Activated naive CD4-positive, alpha-beta T cell treated with anti-CD3 and anti-CD28 coated beads for 36 hours (primary cell): ENCODE measurements at regions not wholly inside any gene's neighbourhood (a gene's known extent, or its start where the extent isn't known, plus 50 kb on each side); places are given as distances from the start of the nearest gene placed in this dataset.
"Not testable (repeated sequence)": the region's sequence is repeated elsewhere in the genome, so short reads cannot be mapped to it uniquely, and the experiment has no call there.

Experiments
- CTCF ChIA-PET: fragments of 350-600 bp; sonication (Branson Sonifier 250); formaldehyde crosslinking; loops from one replicate; lab custom pipeline; 2021; ENCODE audit warnings: antibody characterized with exemption; lab: Charles Lee
- DNase-seq: peaks from one replicate; pipeline ENCODE4 v3.0.0-alpha.2; 2020
- H3K27ac Mint-ChIP-seq: one replicate; pipeline ENCODE4 v1.8.0; 2021; ENCODE audit warnings: mild to moderate bottlenecking, mixed read lengths
- H3K27me3 Mint-ChIP-seq: one replicate; pipeline ENCODE4 v1.8.0; 2021; ENCODE audit warnings: low read depth, mixed read lengths
- H3K36me3 Mint-ChIP-seq: one replicate; pipeline ENCODE4 v1.8.0; 2021; ENCODE audit warnings: low read depth, mixed read lengths
- H3K4me1 Mint-ChIP-seq: one replicate; pipeline ENCODE4 v1.8.0; 2021; ENCODE audit warnings: low read depth, mixed read lengths
- H3K4me3 Mint-ChIP-seq: one replicate; pipeline ENCODE4 v1.8.0; 2021; ENCODE audit warnings: mild to moderate bottlenecking, moderate library complexity, mixed read lengths
- H3K9me3 Mint-ChIP-seq: one replicate; pipeline ENCODE4 v1.8.0; 2021; ENCODE audit warnings: mixed read lengths
- intact Hi-C: fragments of 100-400 bp; cut with micrococcal nuclease; formaldehyde crosslinking; loops from one replicate; pipeline ENCODE4 v1.15.1; 2023

DNA sequence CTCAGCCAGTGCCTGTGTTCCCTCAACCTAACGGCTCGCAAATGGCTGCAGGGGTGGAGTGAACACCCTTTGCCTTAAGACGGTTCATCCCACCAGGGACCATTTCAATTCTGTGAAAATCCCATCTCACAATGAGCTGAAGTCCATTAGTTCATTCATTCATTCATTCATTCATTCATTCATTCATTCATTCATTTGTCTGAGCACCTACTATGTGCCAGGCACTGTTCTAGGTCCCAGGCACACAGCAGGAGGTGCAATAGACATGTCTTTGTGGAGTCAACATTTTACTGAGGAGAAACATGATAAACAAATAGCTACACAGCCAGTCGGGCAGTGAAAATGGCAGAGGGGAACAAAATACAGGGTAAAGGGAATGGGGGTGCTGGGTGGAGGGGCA is 618.8 kb downstream of the MATN1 start:
- no peak overlapping the region for H3K27ac Mint-ChIP-seq
- peaks cover 21% of the 10 kb centered on the region for H3K27me3 Mint-ChIP-seq
- CTCF ChIA-PET = no interaction called here
- no peaks in the 10 kb centered on the region for H3K36me3 Mint-ChIP-seq
- no peak overlapping the region for H3K4me3 Mint-ChIP-seq
- H3K4me1 Mint-ChIP-seq = no peaks in the 10 kb centered on the region
- H3K9me3 Mint-ChIP-seq = no peaks in the 10 kb centered on the region
- intact Hi-C loops = no loop called here
- no peak for DNase-seq

GRCh38 chr1:30103708-30104411 is 619.5 kb downstream of the MATN1 start:
- Mint-ChIP-seq H3K9me3 (no peaks in the 10 kb centered on the region), H3K27ac (no peak overlapping the region), H3K27me3 (peaks cover 18% of the 10 kb centered on the region), H3K36me3 (no peaks in the 10 kb centered on the region), H3K4me1 (no peaks in the 10 kb centered on the region), H3K4me3 (no peak overlapping the region)
- DNase-seq = no peak
- CTCF ChIA-PET = no interaction called here
- intact Hi-C loops = no loop called here

GRCh38 chr1:30102605-30103004 is 620.8 kb downstream of the MATN1 start:
- Mint-ChIP-seq H3K27ac (no peak overlapping the region), H3K36me3 (no peaks in the 10 kb centered on the region), H3K4me3 (no peak overlapping the region), H3K27me3 (peaks cover 13% of the 10 kb centered on the region), H3K4me1 (no peaks in the 10 kb centered on the region), H3K9me3 (no peaks in the 10 kb centered on the region)
- CTCF ChIA-PET = no interaction called here
- no peak for DNase-seq
- intact Hi-C loops = no loop called here

GRCh38 chr1:30101487-30102227 is 621.7 kb downstream of the MATN1 start:
- Mint-ChIP-seq H3K4me1 (no peaks in the 10 kb centered on the region), H3K9me3 (no peaks in the 10 kb centered on the region), H3K27me3 (peaks cover 4% of the 10 kb centered on the region), H3K27ac (no peak overlapping the region), H3K4me3 (no peak overlapping the region), H3K36me3 (no peaks in the 10 kb centered on the region)
- CTCF ChIA-PET = no interaction called here
- no peak for DNase-seq
- intact Hi-C loops = no loop called here

- DNase-seq = no peak
- intact Hi-C loops = no loop called here
- H3K27ac Mint-ChIP-seq = no peak overlapping the region
- CTCF ChIA-PET = no interaction called here
- H3K27me3 Mint-ChIP-seq = peaks cover 4% of the 10 kb centered on the region
- no peak overlapping the region for H3K4me3 Mint-ChIP-seq
- no peaks in the 10 kb centered on the region for H3K9me3 Mint-ChIP-seq
- no peaks in the 10 kb centered on the region for H3K36me3 Mint-ChIP-seq
- no peaks in the 10 kb centered on the region for H3K4me1 Mint-ChIP-seq
These were observed 622.4 kb downstream of the MATN1 start for GRCh38 chr1:30101016-30101415.

GRCh38 chr1:30100524-30100862 is 622.9 kb downstream of the MATN1 start:
- Mint-ChIP-seq H3K36me3 (no peaks in the 10 kb centered on the region), H3K9me3 (no peaks in the 10 kb centered on the region), H3K4me1 (no peaks in the 10 kb centered on the region), H3K4me3 (no peak overlapping the region), H3K27ac (no peak overlapping the region), H3K27me3 (peaks cover 4% of the 10 kb centered on the region)
- no peak for DNase-seq
- intact Hi-C loops = no loop called here
- CTCF ChIA-PET = no interaction called here

DNA sequence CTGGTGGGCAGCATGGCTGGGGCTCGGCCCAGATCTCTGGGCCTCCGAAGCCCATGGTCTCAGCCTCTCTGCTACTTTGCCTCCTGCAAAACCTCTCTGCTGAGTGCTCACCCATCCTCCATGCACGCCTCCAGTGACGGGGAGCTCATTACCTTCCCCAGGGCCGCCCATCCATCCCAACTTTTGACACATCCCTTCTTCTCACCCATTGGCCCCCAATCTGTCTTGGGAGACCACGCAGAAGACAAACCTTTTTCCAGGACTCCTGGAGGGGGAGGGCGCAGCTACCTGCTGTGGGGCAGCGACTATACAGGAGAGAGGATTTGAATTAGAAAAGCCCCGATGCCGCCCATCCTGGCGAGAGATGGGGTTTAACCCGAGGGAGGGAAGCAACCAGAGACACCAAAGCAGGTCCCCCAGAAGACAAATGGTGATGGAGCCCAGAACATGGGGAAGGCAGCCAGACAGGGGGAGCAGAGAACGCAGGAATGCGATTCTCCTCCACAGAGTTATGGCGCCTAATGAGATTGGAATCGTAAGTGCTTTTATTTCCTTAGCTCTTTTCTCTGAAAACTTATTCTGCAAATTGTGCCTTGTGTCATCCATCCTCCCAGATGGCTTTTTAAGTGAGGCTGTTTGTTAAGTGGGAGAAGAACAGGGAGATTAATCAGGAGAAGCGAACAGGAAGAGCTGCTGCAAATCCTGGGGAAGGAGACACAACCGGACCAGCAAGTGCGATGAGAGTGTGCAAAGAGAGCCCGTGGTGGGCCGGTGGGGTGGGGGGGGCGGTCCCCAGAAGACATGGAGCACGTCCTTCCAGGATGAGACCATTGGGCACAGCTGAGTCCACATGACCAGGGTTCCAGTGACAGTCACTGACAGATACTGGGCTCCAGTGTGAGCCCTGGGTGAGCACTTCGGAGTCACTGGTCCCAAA is 623.5 kb downstream of the MATN1 start:
- H3K27ac Mint-ChIP-seq = no peak overlapping the region

DNA sequence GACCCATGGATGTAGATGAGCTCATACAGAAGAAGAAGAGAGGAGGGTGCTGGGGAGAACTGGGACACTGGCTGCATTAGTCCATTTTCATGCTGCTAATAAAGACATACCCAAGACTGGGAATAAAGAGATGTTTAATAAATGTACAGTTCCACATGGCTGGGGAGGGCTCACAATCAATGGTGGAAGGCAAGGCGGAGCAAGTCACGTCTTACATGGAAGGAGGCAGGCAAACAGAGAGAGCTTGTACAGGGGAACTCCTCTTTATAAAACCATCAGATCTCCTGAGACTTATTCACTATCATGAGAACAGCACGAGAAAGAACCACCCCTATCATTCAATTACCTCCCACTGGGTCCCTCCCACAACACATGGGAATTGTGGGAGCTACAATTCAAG is 625.5 kb downstream of the MATN1 start:
- not testable (repeated sequence) for H3K4me1 Mint-ChIP-seq, H3K36me3 Mint-ChIP-seq

More for the DNA sequence above, 623.5 kb downstream of the MATN1 start:
- DNase-seq = no peak
- Mint-ChIP-seq H3K4me1 (no peaks in the 10 kb centered on the region), H3K9me3 (no peaks in the 10 kb centered on the region), H3K36me3 (no peaks in the 10 kb centered on the region), H3K4me3 (no peak overlapping the region), H3K27me3 (peaks cover 4% of the 10 kb centered on the region)
- CTCF ChIA-PET = no interaction called here
- intact Hi-C loops = no loop called here

GRCh38 chr1:30095451-30096025 is 627.8 kb downstream of the MATN1 start:
- DNase-seq = no peak
- Mint-ChIP-seq H3K27me3 (peaks cover 2% of the 10 kb centered on the region), H3K4me1 (no peaks in the 10 kb centered on the region), H3K36me3 (no peaks in the 10 kb centered on the region), H3K4me3 (no peak overlapping the region), H3K9me3 (peaks cover 28% of the 10 kb centered on the region), H3K27ac (no peak overlapping the region)
- CTCF ChIA-PET = no interaction called here
- intact Hi-C loops = no loop called here

More for the DNA sequence above, 625.5 kb downstream of the MATN1 start:
- H3K27me3 Mint-ChIP-seq, H3K27ac Mint-ChIP-seq, DNase-seq, intact Hi-C loops, H3K9me3 Mint-ChIP-seq, CTCF ChIA-PET, H3K4me3 Mint-ChIP-seq: not testable (repeated sequence)

- H3K36me3 Mint-ChIP-seq = no peaks in the 10 kb centered on the region
- H3K9me3 Mint-ChIP-seq = peaks cover 28% of the 10 kb centered on the region
- peaks cover 2% of the 10 kb centered on the region for H3K27me3 Mint-ChIP-seq
- no peak overlapping the region for H3K4me3 Mint-ChIP-seq
- DNase-seq = no peak
- no peaks in the 10 kb centered on the region for H3K4me1 Mint-ChIP-seq
- CTCF ChIA-PET = no interaction called here
- H3K27ac Mint-ChIP-seq = no peak overlapping the region
- intact Hi-C loops = no loop called here
These were observed 628.3 kb downstream of the MATN1 start for GRCh38 chr1:30095051-30095450.

DNA sequence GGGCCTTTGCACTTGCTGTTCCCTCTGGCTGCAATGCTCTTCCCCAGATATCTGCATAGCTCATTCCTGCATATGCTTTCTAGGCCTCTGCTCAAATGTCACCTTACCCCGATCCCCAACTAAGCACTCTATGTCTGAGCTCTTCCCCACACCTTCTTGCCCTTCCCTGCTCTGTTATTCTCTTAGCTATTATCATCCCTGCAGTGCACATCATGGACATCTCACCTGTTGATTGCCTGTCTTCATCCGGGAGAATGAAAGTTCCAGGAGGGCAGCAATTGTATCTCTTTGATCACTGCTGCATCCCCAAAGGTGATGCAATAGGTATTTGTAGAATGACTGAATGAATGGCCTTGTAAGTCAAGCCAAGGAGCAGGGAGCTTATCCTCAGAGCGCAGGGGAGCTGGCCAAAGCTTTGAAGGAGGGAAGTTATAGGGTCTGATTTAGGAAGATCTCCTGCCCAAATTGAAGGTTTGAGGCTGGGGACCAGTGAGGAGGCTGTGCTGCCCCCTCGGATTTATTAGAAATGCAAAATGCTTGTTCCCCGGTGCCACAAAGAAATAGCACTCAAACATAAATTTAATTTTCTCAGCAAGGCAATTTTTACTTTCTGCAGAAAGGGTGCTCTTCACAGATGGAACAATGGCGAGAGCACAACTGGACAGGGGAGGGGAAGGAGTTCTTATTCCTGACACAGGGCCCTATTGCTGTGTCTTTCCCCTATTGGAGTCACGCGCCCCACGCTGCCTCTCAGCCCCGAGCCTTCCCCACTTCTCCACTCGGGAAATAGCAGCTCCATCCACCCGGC is 631.1 kb downstream of the MATN1 start:
- DNase-seq = no peak
- Mint-ChIP-seq H3K4me3 (no peak overlapping the region), H3K9me3 (peaks cover 32% of the 10 kb centered on the region), H3K27me3 (peaks cover 16% of the 10 kb centered on the region), H3K27ac (no peak overlapping the region), H3K4me1 (no peaks in the 10 kb centered on the region), H3K36me3 (no peaks in the 10 kb centered on the region)
- intact Hi-C loops = no loop called here
- CTCF ChIA-PET = no interaction called here
